ENCODE measurements at regions not wholly inside any gene's neighbourhood (a gene's known extent, or its start where the extent isn't known, plus 50 kb on each side); places are given as distances from the start of the nearest gene placed in this dataset.

- H3K9me3 ChIP-seq (ENCODE audit: control insufficient read depth, low read length): no peaks in the 10 kb centered on the region
- no peaks in the 10 kb centered on the region for H3K27me3 ChIP-seq (ENCODE audit: control insufficient read depth, insufficient read depth)
- H3K4me1 ChIP-seq (ENCODE audit: control insufficient read depth, insufficient read depth, low read length): no peaks in the 10 kb centered on the region
- no peak for DNase-seq
- no peak for ATAC-seq
- intact Hi-C loops (cut with DNase I): no loop called here
- 66% methylated on average over 4 of the region's 4 CpGs for WGBS
- no peak overlapping the region for H3K27ac ChIP-seq (ENCODE audit: low read length)
- no peak overlapping the region for H3K4me3 ChIP-seq (ENCODE audit: low read length)
Measured at GRCh38 chr4:20487446-20487845, 212.8 kb upstream of the PACRGL start.

GRCh38 chr4:20487852-20488251 is 212.4 kb upstream of the PACRGL start:
- intact Hi-C loops (cut with DNase I): no loop called here
- H3K9me3 ChIP-seq (ENCODE audit: control insufficient read depth, low read length): no peaks in the 10 kb centered on the region

GRCh38 chr4:20490734-20491133 is 209.5 kb upstream of the PACRGL start:
- ATAC-seq (peak; percentile 50 to 74), DNase-seq (peak; percentile 15 to 67 (median 67))
- no peak overlapping the region for H3K27ac ChIP-seq (ENCODE audit: low read length)
- H3K4me3 ChIP-seq (ENCODE audit: low read length): no peak overlapping the region
- H3K27me3 ChIP-seq (ENCODE audit: control insufficient read depth, insufficient read depth): no peaks in the 10 kb centered on the region
- H3K9me3 ChIP-seq (ENCODE audit: control insufficient read depth, low read length): no peaks in the 10 kb centered on the region
- intact Hi-C loops (cut with DNase I): no loop called here
- no peaks in the 10 kb centered on the region for H3K4me1 ChIP-seq (ENCODE audit: control insufficient read depth, insufficient read depth, low read length)
- WGBS: 29% methylated on average over 3 of the region's 3 CpGs

More at GRCh38 chr4:20487852-20488251, 212.4 kb upstream of the PACRGL start:
- 32% methylated on average over 1 of the region's 1 CpG for WGBS
- H3K27ac ChIP-seq (ENCODE audit: low read length): no peak overlapping the region
- no peak for DNase-seq
- ATAC-seq: no peak
- no peak overlapping the region for H3K4me3 ChIP-seq (ENCODE audit: low read length)
- no peaks in the 10 kb centered on the region for H3K27me3 ChIP-seq (ENCODE audit: control insufficient read depth, insufficient read depth)
- no peaks in the 10 kb centered on the region for H3K4me1 ChIP-seq (ENCODE audit: control insufficient read depth, insufficient read depth, low read length)

- H3K4me1 ChIP-seq (ENCODE audit: control insufficient read depth, insufficient read depth, low read length): no peaks in the 10 kb centered on the region
- no peak overlapping the region for H3K27ac ChIP-seq (ENCODE audit: low read length)
- DNase-seq (no peak), ATAC-seq (no peak)
- WGBS: 78% methylated on average over 1 of the region's 1 CpG
- H3K27me3 ChIP-seq (ENCODE audit: control insufficient read depth, insufficient read depth): no peaks in the 10 kb centered on the region
- intact Hi-C loops (cut with DNase I): no loop called here
- no peak overlapping the region for H3K4me3 ChIP-seq (ENCODE audit: low read length)
- H3K9me3 ChIP-seq (ENCODE audit: control insufficient read depth, low read length): no peaks in the 10 kb centered on the region
Measured at GRCh38 chr4:20493761-20494353, 206.4 kb upstream of the PACRGL start.

- 92% methylated on average over 1 of the region's 1 CpG for WGBS
- intact Hi-C loops (cut with DNase I): no loop called here
- H3K27me3 ChIP-seq (ENCODE audit: control insufficient read depth, insufficient read depth): no peaks in the 10 kb centered on the region
- H3K27ac ChIP-seq (ENCODE audit: low read length): no peak overlapping the region
- H3K4me3 ChIP-seq (ENCODE audit: low read length): no peak overlapping the region
- DNase-seq: no peak
- H3K9me3 ChIP-seq (ENCODE audit: control insufficient read depth, low read length): no peaks in the 10 kb centered on the region
- no peaks in the 10 kb centered on the region for H3K4me1 ChIP-seq (ENCODE audit: control insufficient read depth, insufficient read depth, low read length)
- no peak for ATAC-seq
Measured at GRCh38 chr4:20496068-20496467, 204.2 kb upstream of the PACRGL start.

- Histone ChIP-seq H3K4me3 (ENCODE audit: low read length) (no peak overlapping the region), H3K27me3 (ENCODE audit: control insufficient read depth, insufficient read depth) (no peaks in the 10 kb centered on the region), H3K4me1 (ENCODE audit: control insufficient read depth, insufficient read depth, low read length) (no peaks in the 10 kb centered on the region), H3K27ac (ENCODE audit: low read length) (no peak overlapping the region), H3K9me3 (ENCODE audit: control insufficient read depth, low read length) (no peaks in the 10 kb centered on the region)
- DNase-seq (no peak), ATAC-seq (no peak)
- intact Hi-C loops (cut with DNase I): no loop called here
- WGBS: 83% methylated on average over 3 of the region's 3 CpGs
Measured at GRCh38 chr4:20504146-20504545, 196.1 kb upstream of the PACRGL start.

GRCh38 chr4:20505927-20506326 is 194.3 kb upstream of the PACRGL start:
- DNase-seq: no peak
- H3K9me3 ChIP-seq (ENCODE audit: control insufficient read depth, low read length): no peaks in the 10 kb centered on the region
- 79% methylated on average over 1 of the region's 1 CpG for WGBS
- no peak for ATAC-seq
- H3K27ac ChIP-seq (ENCODE audit: low read length): no peak overlapping the region
- H3K4me1 ChIP-seq (ENCODE audit: control insufficient read depth, insufficient read depth, low read length): no peaks in the 10 kb centered on the region
- H3K4me3 ChIP-seq (ENCODE audit: low read length): no peak overlapping the region
- no peaks in the 10 kb centered on the region for H3K27me3 ChIP-seq (ENCODE audit: control insufficient read depth, insufficient read depth)
- intact Hi-C loops (cut with DNase I): no loop called here

- 79% methylated on average over 2 of the region's 2 CpGs for WGBS
Measured at GRCh38 chr4:20506827-20507226, 193.4 kb upstream of the PACRGL start.

GRCh38 chr4:20509315-20509714 is 190.9 kb upstream of the PACRGL start:
- H3K9me3 ChIP-seq (ENCODE audit: control insufficient read depth, low read length): no peaks in the 10 kb centered on the region
- ATAC-seq: no peak
- no peak overlapping the region for H3K4me3 ChIP-seq (ENCODE audit: low read length)
- H3K27me3 ChIP-seq (ENCODE audit: control insufficient read depth, insufficient read depth): no peaks in the 10 kb centered on the region
- WGBS: 74% methylated on average over 2 of the region's 2 CpGs
- H3K27ac ChIP-seq (ENCODE audit: low read length): no peak overlapping the region
- no peaks in the 10 kb centered on the region for H3K4me1 ChIP-seq (ENCODE audit: control insufficient read depth, insufficient read depth, low read length)
- intact Hi-C loops (cut with DNase I): no loop called here
- no peak for DNase-seq

More at GRCh38 chr4:20506827-20507226, 193.4 kb upstream of the PACRGL start:
- ATAC-seq: no peak
- intact Hi-C loops (cut with DNase I): no loop called here
- no peak for DNase-seq
- H3K27me3 ChIP-seq (ENCODE audit: control insufficient read depth, insufficient read depth): no peaks in the 10 kb centered on the region
- H3K4me3 ChIP-seq (ENCODE audit: low read length): no peak overlapping the region
- no peaks in the 10 kb centered on the region for H3K9me3 ChIP-seq (ENCODE audit: control insufficient read depth, low read length)
- no peaks in the 10 kb centered on the region for H3K4me1 ChIP-seq (ENCODE audit: control insufficient read depth, insufficient read depth, low read length)
- H3K27ac ChIP-seq (ENCODE audit: low read length): no peak overlapping the region

- WGBS: 21% methylated on average over 7 of the region's 7 CpGs
- peak; percentile 94 to 98 for ATAC-seq
- H3K27ac ChIP-seq (ENCODE audit: low read length): no peak overlapping the region
Measured at GRCh38 chr4:20512033-20512792, 188.0 kb upstream of the PACRGL start.

GRCh38 chr4:20512985-20513384 is 187.3 kb upstream of the PACRGL start:
- 35% methylated on average over 5 of the region's 5 CpGs for WGBS
- H3K27me3 ChIP-seq (ENCODE audit: control insufficient read depth, insufficient read depth): no peaks in the 10 kb centered on the region
- no peaks in the 10 kb centered on the region for H3K9me3 ChIP-seq (ENCODE audit: control insufficient read depth, low read length)
- no peak overlapping the region for H3K27ac ChIP-seq (ENCODE audit: low read length)
- DNase-seq (no peak), ATAC-seq (no peak)
- H3K4me1 ChIP-seq (ENCODE audit: control insufficient read depth, insufficient read depth, low read length): no peaks in the 10 kb centered on the region
- H3K4me3 ChIP-seq (ENCODE audit: low read length): no peak overlapping the region
- intact Hi-C loops (cut with DNase I): no loop called here

More at GRCh38 chr4:20512033-20512792, 188.0 kb upstream of the PACRGL start:
- DNase-seq: peak in 2 of 3 donors; percentile 20 to 47
- no peaks in the 10 kb centered on the region for H3K4me1 ChIP-seq (ENCODE audit: control insufficient read depth, insufficient read depth, low read length)
- H3K9me3 ChIP-seq (ENCODE audit: control insufficient read depth, low read length): no peaks in the 10 kb centered on the region
- no peaks in the 10 kb centered on the region for H3K27me3 ChIP-seq (ENCODE audit: control insufficient read depth, insufficient read depth)
- no peak overlapping the region for H3K4me3 ChIP-seq (ENCODE audit: low read length)
- intact Hi-C loops (cut with DNase I): no loop called here
